ENCODE measurements at regions not wholly inside any gene's neighbourhood (a gene's known extent, or its start where the extent isn't known, plus 50 kb on each side); places are given as distances from the start of the nearest gene placed in this dataset.

DNA sequence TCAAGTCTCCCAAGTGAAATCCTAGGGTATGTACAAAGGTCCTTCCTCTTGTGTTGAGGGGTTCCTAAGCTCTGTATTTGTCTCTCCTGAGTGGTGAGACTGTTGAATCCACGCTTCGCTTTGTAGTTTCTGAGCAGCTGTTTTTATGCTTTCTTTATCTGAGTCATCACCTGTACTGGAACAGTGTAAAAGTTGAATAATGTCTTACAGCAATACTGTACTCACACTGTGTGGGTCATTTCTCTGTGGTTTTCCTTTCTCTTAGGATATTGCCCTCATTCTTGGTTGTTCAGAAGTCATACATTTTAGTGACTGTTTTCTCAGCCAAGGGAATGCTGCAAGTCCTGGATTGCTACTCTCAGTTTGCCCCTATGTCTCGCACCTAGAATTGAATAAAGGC, 1596.6 kb downstream of the SLITRK5 start:
- no peak for DNase-seq (ENCODE audit: low read depth)

DNA sequence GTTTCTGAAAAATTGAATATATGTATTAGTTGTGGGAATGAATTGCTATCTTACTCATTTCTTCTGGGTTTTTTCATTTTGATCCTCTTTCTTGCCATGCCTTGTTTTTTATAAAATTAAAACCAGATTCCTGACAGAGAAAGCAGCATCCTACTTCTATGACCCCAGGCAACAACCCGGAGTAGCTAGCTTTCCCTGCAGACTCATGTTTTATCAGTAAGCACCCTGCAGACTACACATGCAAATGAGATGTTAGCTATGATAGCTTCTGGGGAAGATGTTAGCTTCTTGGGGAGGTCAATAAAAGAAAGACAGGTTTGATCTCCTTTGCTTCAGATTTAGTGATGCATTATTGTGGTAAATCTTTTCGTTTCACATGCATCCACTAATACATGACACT, 1598.6 kb downstream of the SLITRK5 start:
- no peak for DNase-seq (ENCODE audit: low read depth)
- TF ChIP-seq, protein P1, sequence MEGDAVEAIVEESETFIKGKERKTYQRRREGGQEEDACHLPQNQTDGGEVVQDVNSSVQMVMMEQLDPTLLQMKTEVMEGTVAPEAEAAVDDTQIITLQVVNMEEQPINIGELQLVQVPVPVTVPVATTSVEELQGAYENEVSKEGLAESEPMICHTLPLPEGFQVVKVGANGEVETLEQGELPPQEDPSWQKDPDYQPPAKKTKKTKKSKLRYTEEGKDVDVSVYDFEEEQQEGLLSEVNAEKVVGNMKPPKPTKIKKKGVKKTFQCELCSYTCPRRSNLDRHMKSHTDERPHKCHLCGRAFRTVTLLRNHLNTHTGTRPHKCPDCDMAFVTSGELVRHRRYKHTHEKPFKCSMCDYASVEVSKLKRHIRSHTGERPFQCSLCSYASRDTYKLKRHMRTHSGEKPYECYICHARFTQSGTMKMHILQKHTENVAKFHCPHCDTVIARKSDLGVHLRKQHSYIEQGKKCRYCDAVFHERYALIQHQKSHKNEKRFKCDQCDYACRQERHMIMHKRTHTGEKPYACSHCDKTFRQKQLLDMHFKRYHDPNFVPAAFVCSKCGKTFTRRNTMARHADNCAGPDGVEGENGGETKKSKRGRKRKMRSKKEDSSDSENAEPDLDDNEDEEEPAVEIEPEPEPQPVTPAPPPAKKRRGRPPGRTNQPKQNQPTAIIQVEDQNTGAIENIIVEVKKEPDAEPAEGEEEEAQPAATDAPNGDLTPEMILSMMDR (IDR thresholded peaks at IDR 0.05; ENCODE audit: low read length, missing control alignments), result no peak
- no peak overlapping the region for H3K4me3 ChIP-seq (replicated peaks; ENCODE audit: low read depth, low read length)

More for the DNA sequence above, 1596.6 kb downstream of the SLITRK5 start:
- TF ChIP-seq, protein P1 (IDR thresholded peaks at IDR 0.05; ENCODE audit: low read length, missing control alignments), result no peak
- H3K4me3 ChIP-seq (replicated peaks; ENCODE audit: low read depth, low read length), result no peak overlapping the region

DNA sequence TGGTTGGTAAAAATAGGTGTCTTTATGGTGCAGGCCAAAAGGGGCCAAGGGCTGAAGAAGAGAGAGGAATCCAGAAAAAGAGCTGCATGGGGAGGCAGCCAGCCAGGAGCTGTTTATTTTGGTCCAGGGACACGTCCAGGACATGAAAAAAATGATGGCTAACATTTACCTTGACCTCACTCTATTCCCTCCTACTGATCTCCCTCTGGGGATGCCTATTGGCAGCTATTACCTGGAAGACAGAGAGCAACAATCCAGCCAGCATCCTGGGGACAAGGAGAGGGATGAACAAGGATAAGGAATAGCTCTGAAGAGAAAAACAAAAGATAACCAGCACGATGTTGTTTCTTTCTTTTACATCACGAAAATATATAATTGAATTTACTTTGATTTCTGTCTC, 1599.6 kb downstream of the SLITRK5 start:
- H3K4me3 ChIP-seq (replicated peaks; ENCODE audit: low read depth, low read length), result no peak overlapping the region
- TF ChIP-seq, protein P1 (IDR thresholded peaks at IDR 0.05; ENCODE audit: low read length, missing control alignments), result no peak
- no peak for DNase-seq (ENCODE audit: low read depth)

DNA sequence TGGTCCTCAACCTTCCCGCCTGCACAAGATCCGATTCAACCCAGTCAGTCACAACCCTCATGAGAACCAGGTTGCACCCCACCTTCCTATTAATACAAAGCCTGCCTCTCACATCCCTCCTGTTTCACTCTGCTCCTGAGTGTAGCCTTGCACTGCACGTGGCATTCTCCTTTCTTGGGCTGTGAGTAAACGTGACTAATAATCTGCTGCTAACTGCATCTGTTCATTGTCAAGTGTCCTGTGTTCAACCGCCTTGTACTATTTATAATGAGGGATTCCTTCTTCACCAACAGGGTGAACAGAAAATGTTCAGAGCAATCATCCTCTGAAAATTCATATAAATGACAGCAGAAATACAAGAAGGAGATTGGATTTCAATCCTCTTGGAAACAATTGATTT, 1608.2 kb downstream of the SLITRK5 start:
- peak; percentile 0 for DNase-seq (ENCODE audit: low read depth)
- H3K4me3 ChIP-seq (replicated peaks; ENCODE audit: low read depth, low read length), result no peak overlapping the region
- TF ChIP-seq, protein P1 (IDR thresholded peaks at IDR 0.05; ENCODE audit: low read length, missing control alignments), result no peak

DNA sequence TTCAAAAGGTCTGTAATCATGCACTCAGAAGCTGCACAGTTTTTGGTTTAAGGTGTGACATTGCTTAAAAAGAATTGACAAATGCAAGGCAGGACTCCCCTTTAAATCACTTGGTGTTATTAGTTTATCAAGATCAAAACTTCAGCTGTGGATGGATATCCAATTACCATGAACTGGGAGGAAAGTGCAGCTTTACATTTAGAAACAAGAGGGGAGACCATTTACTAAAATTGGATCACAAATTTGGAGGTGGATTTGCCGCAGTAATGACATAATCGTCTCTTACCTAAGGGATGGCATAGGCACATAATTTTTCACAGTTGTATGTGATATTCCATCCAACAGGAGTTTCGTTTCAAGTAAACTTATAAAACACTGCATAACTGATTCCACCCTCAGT, 1610.2 kb downstream of the SLITRK5 start:
- no peak overlapping the region for H3K4me3 ChIP-seq (replicated peaks; ENCODE audit: low read depth, low read length)
- TF ChIP-seq, protein P1 (IDR thresholded peaks at IDR 0.05; ENCODE audit: low read length, missing control alignments), result no peak
- DNase-seq (ENCODE audit: low read depth), result no peak

DNA sequence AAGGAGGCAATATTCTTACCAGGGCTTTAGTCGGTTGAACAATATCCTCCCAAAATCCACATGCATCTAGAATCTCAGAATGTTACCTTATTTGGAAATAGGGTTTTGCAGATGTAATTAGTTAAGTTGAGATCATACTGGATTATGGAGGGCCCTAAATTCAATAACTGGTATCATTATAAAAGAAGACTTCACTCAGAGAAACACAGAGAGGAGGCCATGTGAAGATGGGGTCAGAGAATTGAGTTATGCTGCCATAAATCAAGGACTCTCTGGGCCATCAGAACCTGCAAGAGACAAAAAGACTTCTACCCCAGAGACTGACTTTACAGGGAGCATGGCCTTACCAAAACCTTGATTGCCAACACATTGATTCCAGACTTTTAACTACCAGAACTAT, 1611.1 kb downstream of the SLITRK5 start:
- DNase-seq (ENCODE audit: low read depth), result no peak
- TF ChIP-seq, protein P1 (IDR thresholded peaks at IDR 0.05; ENCODE audit: low read length, missing control alignments), result no peak
- no peak overlapping the region for H3K4me3 ChIP-seq (replicated peaks; ENCODE audit: low read depth, low read length)

DNA sequence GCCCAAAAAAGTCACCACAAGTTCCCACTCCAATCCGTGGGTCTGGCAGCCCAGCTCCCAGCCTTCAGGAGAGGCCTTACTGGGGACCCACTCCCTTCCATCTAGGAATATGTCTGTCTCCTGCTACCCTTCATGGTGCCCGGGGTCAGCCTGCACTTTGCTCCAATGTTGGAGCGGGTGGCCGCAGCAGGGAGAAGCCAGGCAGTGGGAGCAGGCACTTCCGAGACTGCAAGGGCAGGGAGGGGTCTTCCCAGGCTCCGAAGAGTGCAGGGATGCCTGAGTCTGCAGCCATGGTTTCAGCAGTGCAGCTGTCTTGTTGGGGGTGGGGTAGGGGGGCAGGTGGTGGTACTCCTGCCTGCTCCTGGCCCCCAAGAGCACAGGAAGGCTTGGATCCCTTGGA, 1616.2 kb downstream of the SLITRK5 start:
- no peak for DNase-seq (ENCODE audit: low read depth)
- H3K4me3 ChIP-seq (replicated peaks; ENCODE audit: low read depth, low read length), result no peak overlapping the region
- TF ChIP-seq, protein P1 (IDR thresholded peaks at IDR 0.05; ENCODE audit: low read length, missing control alignments), result no peak
